ENCODE measurements at regions not wholly inside any gene's neighbourhood (a gene's known extent, or its start where the extent isn't known, plus 50 kb on each side); places are given as distances from the start of the nearest gene placed in this dataset.

DNA sequence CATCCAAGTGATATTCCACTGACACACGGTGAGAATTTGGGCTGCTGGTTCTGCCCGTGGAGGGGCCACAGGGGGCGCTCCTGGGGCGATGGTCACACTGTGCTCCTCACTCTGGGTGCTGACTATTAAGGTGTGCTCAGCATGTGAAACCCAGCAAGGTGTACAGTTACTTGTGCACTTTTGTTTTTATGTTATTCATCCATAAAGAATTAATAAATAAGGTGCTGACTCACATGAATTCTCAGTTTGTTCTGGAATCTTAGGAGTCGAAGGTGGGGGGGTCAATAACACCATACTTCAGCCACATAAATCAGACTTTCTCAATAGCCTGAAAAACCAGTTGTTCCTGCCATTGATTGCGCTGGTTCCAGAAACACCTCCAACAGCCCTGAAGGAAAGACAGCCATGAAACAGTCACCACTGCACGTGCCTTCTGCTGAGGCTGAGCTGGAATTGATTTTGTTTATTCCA lies 53.5 kb upstream of the SPATA12 start:
- 80% methylated on average over 6 of the region's 7 CpGs for WGBS (ENCODE audit: insufficient coverage)
- Histone ChIP-seq H3K4me3 (ENCODE audit: low read length) (no peak overlapping the region), H3K36me3 (ENCODE audit: control insufficient read depth, insufficient read depth, low read length) (no peaks in the 10 kb centered on the region), H3K27me3 (ENCODE audit: control insufficient read depth, insufficient read depth, low read length) (no peaks in the 10 kb centered on the region), H3K27ac (ENCODE audit: low read length) (no peak overlapping the region), H3K9me3 (ENCODE audit: control insufficient read depth, insufficient read depth, low read length) (no peaks in the 10 kb centered on the region), H3K4me1 (ENCODE audit: control insufficient read depth, insufficient read depth, low read length) (no peaks in the 10 kb centered on the region)
- H3K4me3 Mint-ChIP-seq: no peak overlapping the region
- TF ChIP-seq, protein P1, sequence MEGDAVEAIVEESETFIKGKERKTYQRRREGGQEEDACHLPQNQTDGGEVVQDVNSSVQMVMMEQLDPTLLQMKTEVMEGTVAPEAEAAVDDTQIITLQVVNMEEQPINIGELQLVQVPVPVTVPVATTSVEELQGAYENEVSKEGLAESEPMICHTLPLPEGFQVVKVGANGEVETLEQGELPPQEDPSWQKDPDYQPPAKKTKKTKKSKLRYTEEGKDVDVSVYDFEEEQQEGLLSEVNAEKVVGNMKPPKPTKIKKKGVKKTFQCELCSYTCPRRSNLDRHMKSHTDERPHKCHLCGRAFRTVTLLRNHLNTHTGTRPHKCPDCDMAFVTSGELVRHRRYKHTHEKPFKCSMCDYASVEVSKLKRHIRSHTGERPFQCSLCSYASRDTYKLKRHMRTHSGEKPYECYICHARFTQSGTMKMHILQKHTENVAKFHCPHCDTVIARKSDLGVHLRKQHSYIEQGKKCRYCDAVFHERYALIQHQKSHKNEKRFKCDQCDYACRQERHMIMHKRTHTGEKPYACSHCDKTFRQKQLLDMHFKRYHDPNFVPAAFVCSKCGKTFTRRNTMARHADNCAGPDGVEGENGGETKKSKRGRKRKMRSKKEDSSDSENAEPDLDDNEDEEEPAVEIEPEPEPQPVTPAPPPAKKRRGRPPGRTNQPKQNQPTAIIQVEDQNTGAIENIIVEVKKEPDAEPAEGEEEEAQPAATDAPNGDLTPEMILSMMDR (IDR thresholded peaks at IDR 0.05): no peak
- no peak for ATAC-seq
- no peaks in the 10 kb centered on the region for H3K9me3 Mint-ChIP-seq
- intact Hi-C loops (cut with micrococcal nuclease): no loop called here
- H3K27me3 Mint-ChIP-seq (ENCODE audit: low read depth in 2 of 2): peaks cover 0 to 3% of the 10 kb centered on the region in 2 donors
- peaks cover 5% of the 10 kb centered on the region in 2 donors for H3K4me1 Mint-ChIP-seq
- H3K27ac Mint-ChIP-seq: no peak overlapping the region
- no peak for DNase-seq
- no peaks in the 10 kb centered on the region for H3K36me3 Mint-ChIP-seq

DNA sequence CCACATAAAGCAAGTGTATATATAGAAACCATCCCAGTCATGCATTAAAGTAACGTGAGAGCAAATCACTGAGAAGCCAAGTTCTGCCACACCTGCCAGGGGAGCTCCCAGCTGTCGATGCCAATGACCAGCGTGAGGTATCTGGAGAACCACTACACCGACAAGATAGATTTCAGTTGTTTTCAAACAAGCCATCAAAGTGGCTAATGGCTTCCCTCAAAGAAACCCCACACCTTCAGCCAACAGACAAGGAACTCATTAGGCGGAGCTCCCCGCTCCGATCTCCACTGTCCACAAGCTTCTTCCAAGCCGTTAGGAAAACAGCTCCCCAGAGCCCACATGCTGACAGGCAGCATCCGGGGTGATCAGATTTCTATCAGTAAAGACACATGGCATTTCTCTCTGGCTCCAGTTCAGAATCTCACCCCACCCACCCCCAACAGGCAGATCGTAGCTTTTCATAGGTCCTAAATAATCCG lies 54.2 kb upstream of the SPATA12 start:
- H3K4me3 Mint-ChIP-seq: no peak overlapping the region
- Histone ChIP-seq H3K36me3 (ENCODE audit: control insufficient read depth, insufficient read depth, low read length) (no peaks in the 10 kb centered on the region), H3K4me1 (ENCODE audit: control insufficient read depth, insufficient read depth, low read length) (no peaks in the 10 kb centered on the region), H3K4me3 (ENCODE audit: low read length) (no peak overlapping the region), H3K27ac (ENCODE audit: low read length) (no peak overlapping the region), H3K27me3 (ENCODE audit: control insufficient read depth, insufficient read depth, low read length) (no peaks in the 10 kb centered on the region), H3K9me3 (ENCODE audit: control insufficient read depth, insufficient read depth, low read length) (no peaks in the 10 kb centered on the region)
- no peaks in the 10 kb centered on the region for H3K36me3 Mint-ChIP-seq
- peaks cover 5% of the 10 kb centered on the region in 2 donors for H3K4me1 Mint-ChIP-seq
- H3K27ac Mint-ChIP-seq: no peak overlapping the region
- 93% methylated on average over 11 of the region's 11 CpGs for WGBS (ENCODE audit: insufficient coverage)
- intact Hi-C loops (cut with micrococcal nuclease): no loop called here
- DNase-seq (no peak), ATAC-seq (no peak)
- peaks cover 0 to 3% of the 10 kb centered on the region in 2 donors for H3K27me3 Mint-ChIP-seq (ENCODE audit: low read depth in 2 of 2)
- H3K9me3 Mint-ChIP-seq: no peaks in the 10 kb centered on the region
- TF ChIP-seq, protein P1 (IDR thresholded peaks at IDR 0.05): no peak

DNA sequence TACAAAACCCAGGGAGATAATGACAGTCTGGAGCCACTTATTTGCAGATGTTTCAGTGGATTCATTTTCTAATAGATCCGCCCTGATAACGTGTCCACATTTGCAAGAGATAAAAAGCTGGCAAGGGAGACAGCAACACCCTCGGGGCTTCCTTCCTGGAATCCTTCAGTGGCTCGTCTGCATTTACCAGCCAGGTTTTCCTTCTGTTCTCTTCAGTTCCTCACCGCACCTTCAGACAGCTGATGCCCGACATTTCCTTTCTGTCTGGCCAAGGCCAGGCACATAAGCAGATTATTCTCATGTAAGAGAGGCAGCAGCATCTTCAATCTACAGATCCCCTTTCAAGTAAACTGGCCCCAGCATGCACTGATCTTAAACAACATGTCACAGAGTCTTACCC lies 56.2 kb upstream of the SPATA12 start:
- Histone ChIP-seq H3K27me3 (ENCODE audit: control insufficient read depth, insufficient read depth, low read length) (no peaks in the 10 kb centered on the region), H3K27ac (ENCODE audit: low read length) (no peak overlapping the region), H3K4me3 (ENCODE audit: low read length) (no peak overlapping the region), H3K36me3 (ENCODE audit: control insufficient read depth, insufficient read depth, low read length) (no peaks in the 10 kb centered on the region), H3K4me1 (ENCODE audit: control insufficient read depth, insufficient read depth, low read length) (no peaks in the 10 kb centered on the region), H3K9me3 (ENCODE audit: control insufficient read depth, insufficient read depth, low read length) (no peaks in the 10 kb centered on the region)
- TF ChIP-seq, protein P1 (IDR thresholded peaks at IDR 0.05): no peak
- intact Hi-C loops (cut with micrococcal nuclease): no loop called here
- peaks cover 0 to 3% of the 10 kb centered on the region in 2 donors for H3K27me3 Mint-ChIP-seq (ENCODE audit: low read depth in 2 of 2)
- H3K9me3 Mint-ChIP-seq: no peaks in the 10 kb centered on the region
- no peak overlapping the region for H3K27ac Mint-ChIP-seq
- WGBS (ENCODE audit: insufficient coverage): 84% methylated on average over 6 of the region's 6 CpGs
- no peak overlapping the region for H3K4me3 Mint-ChIP-seq
- no peaks in the 10 kb centered on the region for H3K36me3 Mint-ChIP-seq
- H3K4me1 Mint-ChIP-seq: peaks cover 5% of the 10 kb centered on the region in 2 donors
- ATAC-seq: no peak
- no peak for DNase-seq

DNA sequence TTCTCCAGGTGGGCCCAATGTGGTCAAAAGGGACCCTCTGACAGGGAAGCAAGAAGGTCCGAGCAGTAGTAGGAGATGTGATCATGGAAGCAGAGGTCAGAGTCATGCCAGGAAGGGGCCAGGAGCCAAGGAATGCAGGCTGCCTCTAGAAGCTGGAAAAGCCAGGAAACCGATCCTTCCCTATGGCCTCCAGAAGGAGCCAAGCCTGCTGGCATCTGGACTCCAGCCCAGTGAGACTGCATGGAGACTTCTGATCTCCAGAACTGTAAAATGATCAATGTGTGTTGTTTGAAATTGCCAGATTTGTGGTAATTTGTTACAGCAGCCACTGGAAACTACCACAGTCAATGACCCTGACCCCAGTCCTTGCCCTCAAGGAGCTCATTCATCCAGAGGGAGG lies 56.8 kb upstream of the SPATA12 start:
- DNase-seq (no peak), ATAC-seq (no peak)
- H3K4me3 ChIP-seq (ENCODE audit: low read length): no peak overlapping the region
- Mint-ChIP-seq H3K9me3 (no peaks in the 10 kb centered on the region), H3K27me3 (ENCODE audit: low read depth in 2 of 2) (peaks cover 0 to 3% of the 10 kb centered on the region in 2 donors), H3K36me3 (no peaks in the 10 kb centered on the region), H3K4me1 (peaks cover 5% of the 10 kb centered on the region in 2 donors), H3K4me3 (no peak overlapping the region), H3K27ac (no peak overlapping the region)
- H3K27me3 ChIP-seq (ENCODE audit: control insufficient read depth, insufficient read depth, low read length): no peaks in the 10 kb centered on the region
- TF ChIP-seq, protein P1 (IDR thresholded peaks at IDR 0.05): no peak
- no peaks in the 10 kb centered on the region for H3K9me3 ChIP-seq (ENCODE audit: control insufficient read depth, insufficient read depth, low read length)
- 90% methylated on average over 2 of the region's 2 CpGs for WGBS (ENCODE audit: insufficient coverage)
- no peaks in the 10 kb centered on the region for H3K36me3 ChIP-seq (ENCODE audit: control insufficient read depth, insufficient read depth, low read length)
- H3K4me1 ChIP-seq (ENCODE audit: control insufficient read depth, insufficient read depth, low read length): no peaks in the 10 kb centered on the region
- intact Hi-C loops (cut with micrococcal nuclease): no loop called here
- no peak overlapping the region for H3K27ac ChIP-seq (ENCODE audit: low read length)

Data from natural killer cell (primary cell).